Esophagus (tissue), 2 donors: ENCODE measurements at regions not wholly inside any gene's neighbourhood (a gene's known extent, or its start where the extent isn't known, plus 50 kb on each side); places are given as distances from the start of the nearest gene placed in this dataset.

Experiments used
- H3K27ac ChIP-seq, 2 donors: one replicate each; pipeline ENCODE4 v1.5.1; 2013; ENCODE audit warnings: low read depth in 2 of 2, mild to moderate bottlenecking in 2 of 2, inconsistent platforms in 1 of 2, low read length in 1 of 2, moderate library complexity in 1 of 2
- H3K27me3 ChIP-seq, 2 donors: one replicate each; pipeline ENCODE4 v1.6.1; 2013; ENCODE audit warnings: low read length in 2 of 2, control low read depth in 1 of 2, mild to moderate bottlenecking in 1 of 2; ENCODE audit not compliant: insufficient read depth in 2 of 2, control insufficient read depth in 1 of 2
- H3K36me3 ChIP-seq, 2 donors: one replicate each; pipeline ENCODE4 v1.6.1; 2013; ENCODE audit warnings: low read length in 1 of 2; ENCODE audit not compliant: control insufficient read depth in 2 of 2, insufficient read depth in 2 of 2
- H3K4me1 ChIP-seq, 2 donors: one replicate each; pipeline ENCODE4 v1.6.1; 2013; ENCODE audit warnings: low read length in 1 of 2; ENCODE audit not compliant: control insufficient read depth in 2 of 2, insufficient read depth in 2 of 2
- H3K4me3 ChIP-seq, 2 donors: one replicate each; pipeline ENCODE4 v1.5.1; 2013; ENCODE audit warnings: low read length in 2 of 2, mild to moderate bottlenecking in 2 of 2, low read depth in 1 of 2, moderate library complexity in 1 of 2
- H3K9me3 ChIP-seq, 2 donors: one replicate each; pipeline ENCODE4 v1.6.1; 2013; ENCODE audit warnings: mild to moderate bottlenecking in 2 of 2, low read depth in 1 of 2, low read length in 1 of 2, moderate library complexity in 1 of 2; ENCODE audit not compliant: control insufficient read depth in 2 of 2, insufficient read depth in 1 of 2
- WGBS, 2 donors: extraction: QIAGEN DNeasy Blood & Tissue Kit; methylation state at CpG; one replicate each; pipeline ENCODE4 v1.1.7; 2013; 5-methylcytosine and 5-hydroxymethylcytosine counted together
- donor health status: healthy with polysubstance abuse.
- donor health status: Bipolar disorder and iron deficiency.

- H3K27me3 ChIP-seq, result no peaks in the 10 kb centered on the region
- 56 to 65% methylated on average over 4 of the region's 4 CpGs for WGBS, 2 donors
- no peak overlapping the region for H3K4me3 ChIP-seq
- no peaks in the 10 kb centered on the region for H3K4me1 ChIP-seq
- H3K27ac ChIP-seq, result no peak overlapping the region
- no peaks in the 10 kb centered on the region for H3K9me3 ChIP-seq
- H3K36me3 ChIP-seq, result no peaks in the 10 kb centered on the region
These were observed 113.4 kb upstream of the AHR start for GRCh38 chr7:17184805-17185689.

- no peaks in the 10 kb centered on the region for H3K27me3 ChIP-seq
- H3K9me3 ChIP-seq, result no peaks in the 10 kb centered on the region
- 52 to 57% methylated on average over 4 of the region's 4 CpGs for WGBS, 2 donors
- no peaks in the 10 kb centered on the region for H3K4me1 ChIP-seq
- no peak overlapping the region for H3K27ac ChIP-seq
- no peaks in the 10 kb centered on the region for H3K36me3 ChIP-seq
- no peak overlapping the region for H3K4me3 ChIP-seq
These were observed 112.8 kb upstream of the AHR start for GRCh38 chr7:17185690-17186070.

GRCh38 chr7:17186745-17187530 is 111.5 kb upstream of the AHR start:
- no peaks in the 10 kb centered on the region for H3K36me3 ChIP-seq
- H3K4me1 ChIP-seq, result no peaks in the 10 kb centered on the region
- H3K27me3 ChIP-seq, result no peaks in the 10 kb centered on the region
- WGBS, 2 donors, result 86 to 97% methylated on average over 2 of the region's 2 CpGs
- H3K4me3 ChIP-seq, result no peak overlapping the region
- no peak overlapping the region for H3K27ac ChIP-seq
- H3K9me3 ChIP-seq, result no peaks in the 10 kb centered on the region

- Histone ChIP-seq H3K27ac (no peak overlapping the region), H3K36me3 (no peaks in the 10 kb centered on the region), H3K4me3 (no peak overlapping the region), H3K9me3 (no peaks in the 10 kb centered on the region), H3K27me3 (no peaks in the 10 kb centered on the region), H3K4me1 (no peaks in the 10 kb centered on the region)
- 79% methylated on average over 5 of the region's 5 CpGs for WGBS, 2 donors
These were observed 103.8 kb upstream of the AHR start for GRCh38 chr7:17194656-17195055.

GRCh38 chr7:17195576-17195975 is 102.9 kb upstream of the AHR start:
- H3K27me3 ChIP-seq, result no peaks in the 10 kb centered on the region
- no peaks in the 10 kb centered on the region for H3K4me1 ChIP-seq
- no peak overlapping the region for H3K4me3 ChIP-seq
- 97% methylated on average over 2 of the region's 2 CpGs for WGBS, 2 donors
- H3K9me3 ChIP-seq, result no peaks in the 10 kb centered on the region
- no peaks in the 10 kb centered on the region for H3K36me3 ChIP-seq
- no peak overlapping the region for H3K27ac ChIP-seq

DNA sequence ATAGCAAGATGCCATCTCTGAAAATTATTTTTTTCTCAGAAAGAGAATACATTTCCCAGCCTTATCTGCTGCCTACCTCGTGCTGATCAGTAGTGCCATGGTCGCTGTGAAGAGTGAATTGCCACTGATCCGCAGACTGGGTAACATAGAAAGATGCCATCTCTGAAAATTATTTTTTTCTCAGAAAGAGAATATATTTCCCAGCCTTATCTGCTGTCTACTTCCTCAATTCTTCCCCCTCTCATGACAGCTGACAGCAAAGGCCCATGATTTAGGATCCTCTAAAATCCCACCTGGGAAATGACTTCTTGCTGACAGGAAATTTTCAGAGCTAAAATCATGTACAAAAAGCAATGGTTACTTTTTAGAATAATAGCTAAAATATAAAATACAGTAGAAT is 92.5 kb upstream of the AHR start:
- H3K27ac ChIP-seq, result no peak overlapping the region
- 84 to 92% methylated on average over 3 of the region's 3 CpGs for WGBS, 2 donors
- no peak overlapping the region for H3K4me3 ChIP-seq

GRCh38 chr7:17206349-17206905 is 92.0 kb upstream of the AHR start:
- H3K9me3 ChIP-seq, result no peaks in the 10 kb centered on the region
- H3K4me1 ChIP-seq, result no peaks in the 10 kb centered on the region
- no peaks in the 10 kb centered on the region for H3K27me3 ChIP-seq
- no peaks in the 10 kb centered on the region for H3K36me3 ChIP-seq
- no peak overlapping the region for H3K27ac ChIP-seq
- no peak overlapping the region for H3K4me3 ChIP-seq
- 90 to 93% methylated on average over 3 of the region's 3 CpGs for WGBS, 2 donors

More for the DNA sequence above, 92.5 kb upstream of the AHR start:
- Histone ChIP-seq H3K27me3 (no peaks in the 10 kb centered on the region), H3K4me1 (no peaks in the 10 kb centered on the region), H3K36me3 (no peaks in the 10 kb centered on the region), H3K9me3 (no peaks in the 10 kb centered on the region)

DNA sequence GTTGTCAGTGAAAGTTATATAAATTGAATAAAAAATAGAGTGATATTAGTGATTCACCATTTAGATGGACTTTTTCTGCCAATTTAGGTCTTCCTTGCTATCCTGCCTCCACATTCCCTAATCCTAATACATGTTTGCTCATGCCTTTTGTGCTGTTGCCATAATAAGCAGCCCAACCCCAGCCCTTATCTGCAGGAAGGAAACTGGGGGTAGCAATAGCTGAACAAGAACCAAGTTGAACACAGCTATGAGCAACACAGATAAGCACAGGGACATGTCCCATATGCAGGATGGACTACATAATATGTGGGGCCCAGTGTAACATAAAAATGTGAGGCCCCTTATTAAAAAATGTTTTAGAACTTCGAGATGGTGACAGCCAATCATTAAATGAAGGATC is 91.2 kb upstream of the AHR start:
- H3K4me3 ChIP-seq, result no peak overlapping the region
- H3K27me3 ChIP-seq, result no peaks in the 10 kb centered on the region
- H3K36me3 ChIP-seq, result no peaks in the 10 kb centered on the region
- no peak overlapping the region for H3K27ac ChIP-seq
- no peaks in the 10 kb centered on the region for H3K4me1 ChIP-seq
- WGBS, 2 donors, result 79 to 82% methylated on average over 1 of the region's 1 CpG
- no peaks in the 10 kb centered on the region for H3K9me3 ChIP-seq

GRCh38 chr7:17209101-17209500 is 89.4 kb upstream of the AHR start:
- H3K4me1 ChIP-seq, result no peaks in the 10 kb centered on the region
- H3K36me3 ChIP-seq, result no peaks in the 10 kb centered on the region
- H3K9me3 ChIP-seq, result no peaks in the 10 kb centered on the region
- WGBS, 2 donors, result 58 to 75% methylated on average over 3 of the region's 3 CpGs
- no peak overlapping the region for H3K27ac ChIP-seq
- no peak overlapping the region for H3K4me3 ChIP-seq
- H3K27me3 ChIP-seq, result no peaks in the 10 kb centered on the region
